A549 (cell line): ENCODE measurements at regions not wholly inside any gene's neighbourhood (a gene's known extent, or its start where the extent isn't known, plus 50 kb on each side); places are given as distances from the start of the nearest gene placed in this dataset.

ENCODE experiments used
- ATAC-seq, 2 experiments: fragments of 200-7000 bp in 1 of 2; fragments of >200 bp in 1 of 2; cut with Nextera tagmentation in 1 of 2; cut with Tn5 transposase in 1 of 2; 3 replicates each; pipeline versions ENCODE4 v1.8.0 to v1.9.1; 2018 to 2020; ENCODE audit warnings: mild to moderate bottlenecking in 1 of 2, moderate library complexity in 1 of 2
- CTCF ChIA-PET: fragments of 300-600 bp; sonication (Branson Sonifier 250); formaldehyde crosslinking; extraction: SDS; loops from one replicate; lab custom pipeline; 2021; ENCODE audit warnings: antibody characterized with exemption, inconsistent platforms; lab: Yijun Ruan, JAX
- POLR2A ChIA-PET: fragments of 350-600 bp; formaldehyde crosslinking; extraction: SDS; loops from one replicate; lab custom pipeline; 2021; ENCODE audit warnings: antibody characterized with exemption, inconsistent platforms; lab: Yijun Ruan, JAX
- DNase-seq, 2 experiments: peaks; one replicate each; pipeline versions ENCODE4 v3.0.0 to v3.0.0-alpha.2; 2011 to 2016; ENCODE audit warnings: low read depth in 1 of 2, low spot score in 1 of 2
- FAIRE-seq: peaks from 2 replicates; lab custom pipeline; 2011; peaks lifted over from hg19 to GRCh38; lab: Jason Lieb, UNC
- H3K27ac ChIP-seq, 2 experiments: fragments of >200 bp; sonication (Bioruptor Twin); formaldehyde crosslinking; 3 replicates each; pipeline ENCODE4 v1.5.1; 2016 to 2017
- H3K4me1 ChIP-seq: fragments of >200 bp; sonication (Bioruptor Twin); formaldehyde crosslinking; 3 replicates; pipeline ENCODE4 v1.6.1; 2016
- H3K4me2 ChIP-seq: fragments of >200 bp; sonication (Bioruptor Twin); formaldehyde crosslinking; 3 replicates; pipeline ENCODE4 v1.6.1; 2016
- H3K4me3 ChIP-seq: fragments of >200 bp; sonication (Bioruptor Twin); formaldehyde crosslinking; 3 replicates; pipeline ENCODE4 v1.5.1; 2016
- H3K9me3 ChIP-seq: fragments of >200 bp; sonication (Bioruptor Twin); formaldehyde crosslinking; 3 replicates; pipeline ENCODE4 v1.6.1; 2016
- ATOH8 ChIP-seq: fragments of 250-450 bp; sonication (Bioruptor Pico); IDR thresholded peaks from 2 replicates; pipeline ENCODE4 v1.5.0; 2020; ENCODE audit warnings: low read depth, mild to moderate bottlenecking, moderate library complexity
- BHLHE40 ChIP-seq: IDR thresholded peaks from 2 replicates; pipeline ENCODE4 v1.6.1; 2012; ENCODE audit warnings: low read depth, low read length, inconsistent platforms
- CBX2 ChIP-seq: fragments of 200-600 bp; sonication (generic); IDR thresholded peaks from 2 replicates; pipeline ENCODE4 v1.6.1; 2016; ENCODE audit warnings: low read depth, mild to moderate bottlenecking, borderline replicate concordance
- CBX8 ChIP-seq: fragments of 200-600 bp; sonication (generic); IDR thresholded peaks from 2 replicates; pipeline ENCODE4 v1.6.1; 2016
- CHD4 ChIP-seq: fragments of 200-600 bp; sonication (generic); IDR thresholded peaks from 2 replicates; pipeline ENCODE4 v1.6.1; 2016; ENCODE audit warnings: antibody characterized with exemption, mild to moderate bottlenecking, borderline replicate concordance
- E2F6 ChIP-seq: IDR thresholded peaks from 2 replicates; pipeline ENCODE4 v1.6.1; 2012; ENCODE audit warnings: low read depth, borderline replicate concordance
- EHF ChIP-seq: fragments of 250-450 bp; sonication (Bioruptor Pico); IDR thresholded peaks from 2 replicates; pipeline ENCODE4 v1.5.0; 2020; ENCODE audit warnings: mild to moderate bottlenecking
- FOSB ChIP-seq: fragments of 250-450 bp; sonication (Bioruptor Pico); IDR thresholded peaks from 2 replicates; pipeline ENCODE4 v1.5.0; 2020; ENCODE audit warnings: mild to moderate bottlenecking, moderate library complexity
- FOSL2 ChIP-seq, 2 experiments: fragments of 450-650 bp in 1 of 2; fragments of >200 bp in 1 of 2; sonication (Bioruptor Twin) in 1 of 2; formaldehyde crosslinking; IDR thresholded peaks; 2 replicates each; pipeline versions ENCODE4 v1.5.0 to v1.6.1; 2016 to 2020; ENCODE audit warnings: mild to moderate bottlenecking in 1 of 2, moderate library complexity in 1 of 2
- GATA3 ChIP-seq: IDR thresholded peaks from 2 replicates; pipeline ENCODE4 v1.6.1; 2012; ENCODE audit warnings: borderline replicate concordance
- HES2 ChIP-seq: fragments of >200 bp; sonication (Bioruptor Twin); formaldehyde crosslinking; IDR thresholded peaks from 2 replicates; pipeline ENCODE4 v1.6.1; 2016
- HEYL ChIP-seq: fragments of 250-450 bp; sonication (Bioruptor Pico); IDR thresholded peaks from 2 replicates; pipeline ENCODE4 v1.8.0; 2021; ENCODE audit warnings: mild to moderate bottlenecking, moderate library complexity
- HOXB13 ChIP-seq: fragments of 250-450 bp; sonication (Bioruptor Pico); IDR thresholded peaks from 2 replicates; pipeline ENCODE4 v1.5.0; 2020; ENCODE audit warnings: low read depth, mild to moderate bottlenecking, moderate library complexity
- HOXB5 ChIP-seq: fragments of 250-450 bp; sonication (Bioruptor Pico); IDR thresholded peaks from 2 replicates; pipeline ENCODE4 v1.5.0; 2020; ENCODE audit warnings: mild to moderate bottlenecking, moderate library complexity
- JUNB ChIP-seq: fragments of >200 bp; sonication (Bioruptor Twin); formaldehyde crosslinking; IDR thresholded peaks from 2 replicates; pipeline ENCODE4 v1.6.1; 2016
- KDM1A ChIP-seq: fragments of 200-600 bp; sonication (generic); IDR thresholded peaks from 2 replicates; pipeline ENCODE4 v1.6.1; 2016; ENCODE audit warnings: low read depth, mild to moderate bottlenecking
- MAZ ChIP-seq: fragments of 150-350 bp; IDR thresholded peaks from 2 replicates; pipeline ENCODE4 v1.6.1; 2014; ENCODE audit warnings: antibody characterized with exemption, low read depth, low read length, borderline replicate concordance
- NR3C1 ChIP-seq: fragments of >200 bp; sonication (Bioruptor Twin); formaldehyde crosslinking; IDR thresholded peaks from 3 replicates; pipeline ENCODE4 v1.6.1; 2017
- POLR2A ChIP-seq: IDR thresholded peaks from 2 replicates; pipeline ENCODE4 v1.6.1; 2012; ENCODE audit warnings: mild to moderate bottlenecking, low read length
- POLR2AphosphoS2 ChIP-seq: conservative IDR thresholded peaks from 2 replicates; pipeline ENCODE4 v1.6.1; 2012; ENCODE audit warnings: low read length, improper control_type of control experiment, inconsistent platforms
- SMC3 ChIP-seq: fragments of >200 bp; sonication (Bioruptor Twin); formaldehyde crosslinking; IDR thresholded peaks from 3 replicates; pipeline ENCODE4 v1.6.1; 2018; ENCODE audit warnings: inconsistent platforms
- TP53 ChIP-seq: fragments of 250-450 bp; sonication (Bioruptor Pico); IDR thresholded peaks from 2 replicates; pipeline ENCODE4 v1.5.0; 2021; ENCODE audit warnings: mild to moderate bottlenecking, moderate library complexity
- USF2 ChIP-seq: fragments of 450-650 bp; IDR thresholded peaks from 2 replicates; pipeline ENCODE4 v1.6.1; 2014; ENCODE audit warnings: antibody characterized with exemption
- ZC3H11A ChIP-seq: fragments of 450-650 bp; IDR thresholded peaks from 2 replicates; pipeline ENCODE4 v1.6.1; 2014; ENCODE audit warnings: antibody characterized with exemption, mild to moderate bottlenecking
- WGBS: methylation state at CpG from one replicate; pipeline ENCODE4 v1.1.6; 2017; ENCODE audit errors: missing lambda C conversion rate; 5-methylcytosine and 5-hydroxymethylcytosine counted together

- ATAC-seq = no peak
- Histone ChIP-seq H3K9me3 (no peaks in the 10 kb centered on the region), H3K4me2 (no peak overlapping the region), H3K4me3 (no peak overlapping the region), H3K4me1 (no peaks in the 10 kb centered on the region), H3K27ac (no peak overlapping the region)
- DNase-seq = no peak
- 0% methylated on average over 2 of the region's 2 CpGs for WGBS
- POLR2A ChIA-PET = no interaction called here
- TF ChIP-seq ATOH8 = no peak
- no peak for FAIRE-seq
- CTCF ChIA-PET = no interaction called here
These were observed 2309.8 kb upstream of the WWC1 start for GRCh38 chr5:165981671-165982070.

- H3K4me3 ChIP-seq = no peak overlapping the region
- 9% methylated on average over 13 of the region's 13 CpGs for WGBS
- no peaks in the 10 kb centered on the region for H3K9me3 ChIP-seq
- H3K4me2 ChIP-seq = no peak overlapping the region
- no peaks in the 10 kb centered on the region for H3K4me1 ChIP-seq
- DNase-seq = no peak
- H3K27ac ChIP-seq = no peak overlapping the region
- TF ChIP-seq ZC3H11A (no peak), POLR2AphosphoS2 (no peak), SMC3 (no peak), EHF (no peak), KDM1A (no peak), HOXB13 (CRISPR knock-in tag) (no peak), BHLHE40 (no peak), FOSB (no peak), MAZ (no peak), CBX2 (no peak), E2F6 (no peak), CHD4 (no peak), JUNB (no peak), TP53 (CRISPR knock-in tag) (no peak), POLR2A (no peak), NR3C1 (no peak), HES2 (no peak), CBX8 (no peak), GATA3 (no peak), HOXB5 (CRISPR knock-in tag) (no peak)
- POLR2A ChIA-PET = no interaction called here
- ATAC-seq = no peak
- CTCF ChIA-PET = interaction anchor here (0.9 to 1.0 kb wide), 2 partner anchors 12 to 34 kb away, joined by 3 read pairs; no protein-coding TSS in a partner anchor
- no peak for FAIRE-seq
These were observed 2295.1 kb upstream of the WWC1 start for GRCh38 chr5:165996201-165996875.

GRCh38 chr5:165999693-166000320, 2291.6 kb upstream of the WWC1 start:
- Histone ChIP-seq H3K4me2 (no peak overlapping the region), H3K9me3 (no peaks in the 10 kb centered on the region), H3K4me3 (no peak overlapping the region), H3K27ac (no peak overlapping the region), H3K4me1 (no peaks in the 10 kb centered on the region)
- no peak for DNase-seq
- 5% methylated on average over 5 of the region's 5 CpGs for WGBS
- no peak for TF ChIP-seq POLR2AphosphoS2
- no peak for TF ChIP-seq USF2
- no peak for TF ChIP-seq HEYL
- no peak for TF ChIP-seq FOSL2 (IDR thresholded peaks at IDR 0.05)
- TF ChIP-seq FOSL2 (CRISPR knock-in tag; IDR thresholded peaks at IDR 0.05) = no peak
- ChIA-PET CTCF (no interaction called here), POLR2A (no interaction called here)
- ATAC-seq = no peak
- FAIRE-seq = no peak
